HCT116 (cell line): ENCODE measurements at regions not wholly inside any gene's neighbourhood (a gene's known extent, or its start where the extent isn't known, plus 50 kb on each side); places are given as distances from the start of the nearest gene placed in this dataset.

ENCODE experiments used
- CTCF ChIP-seq, 3 experiments: fragments of 200-600 bp in 1 of 3; sonication (generic) in 1 of 3; IDR thresholded peaks in 2 of 3; conservative IDR thresholded peaks in 1 of 3; 2 replicates each; pipeline ENCODE4 v1.5.1; 2012 to 2017; ENCODE audit warnings: low read depth in 2 of 3, low read length in 2 of 3, antibody characterized with exemption in 1 of 3, borderline replicate concordance in 1 of 3, control low read depth in 1 of 3, mild to moderate bottlenecking in 1 of 3, mixed read lengths in 1 of 3, mixed run types in 1 of 3, moderate library complexity in 1 of 3; ENCODE audit not compliant: insufficient read depth in 1 of 3
- EZH2 ChIP-seq: fragments of 200-600 bp; sonication (generic); IDR thresholded peaks from 2 replicates; pipeline ENCODE4 v1.6.1; 2017; ENCODE audit warnings: antibody characterized with exemption, mixed run types
- EZH2phosphoT487 ChIP-seq: fragments of 200-600 bp; IDR thresholded peaks from 2 replicates; pipeline ENCODE4 v1.6.1; 2018; ENCODE audit warnings: antibody characterized with exemption, borderline replicate concordance
- JUND ChIP-seq: IDR thresholded peaks from 2 replicates; pipeline ENCODE4 v1.6.1; 2012
- POLR2A ChIP-seq: IDR thresholded peaks from 2 replicates; pipeline ENCODE4 v1.7.0; 2011; ENCODE audit warnings: borderline replicate concordance; ENCODE audit not compliant: insufficient read depth, insufficient read length; ENCODE audit errors: extremely low read depth
- RAD21 ChIP-seq: IDR thresholded peaks from 2 replicates; pipeline ENCODE4 v1.6.1; 2012; ENCODE audit warnings: low read depth, mild to moderate bottlenecking
- SIN3A ChIP-seq: IDR thresholded peaks from 2 replicates; pipeline ENCODE4 v1.6.1; 2012; ENCODE audit warnings: low read depth
- SP1 ChIP-seq: IDR thresholded peaks from 2 replicates; pipeline ENCODE4 v1.6.1; 2012; ENCODE audit warnings: low read depth
- TCF7L2 ChIP-seq: IDR thresholded peaks from 2 replicates; pipeline ENCODE4 v1.7.0; 2011; ENCODE audit warnings: borderline replicate concordance, inconsistent platforms; ENCODE audit not compliant: insufficient read depth, insufficient read length; ENCODE audit errors: extremely low read depth
- ZNF274 ChIP-seq: fragments of 200-500 bp; sonication (Bioruptor generic); IDR thresholded peaks from 2 replicates; pipeline ENCODE4 v1.6.1; 2014; ENCODE audit warnings: mild to moderate bottlenecking, low read depth, low read length, inconsistent platforms
- TF ChIP-seq, protein P1 (sequence below): IDR thresholded peaks from 2 replicates; pipeline ENCODE4 v1.6.1; 2012

GRCh38 chrX:96566878-96567277, 117.8 kb upstream of the DIAPH2 start:
- TF ChIP-seq CTCF (IDR thresholded peaks at IDR 0.05 in 2 of 3, conservative IDR thresholded peaks at IDR 0.05 in 1 of 3; ENCODE audit: borderline replicate concordance in 1 of 3, insufficient read depth in 1 of 3, low read depth in 2 of 3, low read length in 2 of 3), result no peak
- TF ChIP-seq EZH2, result no peak
- TF ChIP-seq, protein P1, sequence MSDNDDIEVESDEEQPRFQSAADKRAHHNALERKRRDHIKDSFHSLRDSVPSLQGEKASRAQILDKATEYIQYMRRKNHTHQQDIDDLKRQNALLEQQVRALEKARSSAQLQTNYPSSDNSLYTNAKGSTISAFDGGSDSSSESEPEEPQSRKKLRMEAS, result no peak
- TF ChIP-seq SIN3A, result no peak
- TF ChIP-seq POLR2A, result no peak
- TF ChIP-seq TCF7L2, result no peak
- TF ChIP-seq EZH2phosphoT487, result no peak
- no peak for TF ChIP-seq ZNF274
- TF ChIP-seq RAD21, result no peak
- no peak for TF ChIP-seq SP1
- TF ChIP-seq JUND, result no peak
